HG03342 (cell line): ENCODE measurements at regions not wholly inside any gene's neighbourhood (a gene's known extent, or its start where the extent isn't known, plus 50 kb on each side); places are given as distances from the start of the nearest gene placed in this dataset.

Experiments used
- ATAC-seq: cut with Tn5 transposase; IDR thresholded peaks from one replicate; pipeline ENCODE4 v1.9.1; 2021; ENCODE audit warnings: mild to moderate bottlenecking, moderate library complexity; ENCODE audit not compliant: unreplicated experiment

DNA sequence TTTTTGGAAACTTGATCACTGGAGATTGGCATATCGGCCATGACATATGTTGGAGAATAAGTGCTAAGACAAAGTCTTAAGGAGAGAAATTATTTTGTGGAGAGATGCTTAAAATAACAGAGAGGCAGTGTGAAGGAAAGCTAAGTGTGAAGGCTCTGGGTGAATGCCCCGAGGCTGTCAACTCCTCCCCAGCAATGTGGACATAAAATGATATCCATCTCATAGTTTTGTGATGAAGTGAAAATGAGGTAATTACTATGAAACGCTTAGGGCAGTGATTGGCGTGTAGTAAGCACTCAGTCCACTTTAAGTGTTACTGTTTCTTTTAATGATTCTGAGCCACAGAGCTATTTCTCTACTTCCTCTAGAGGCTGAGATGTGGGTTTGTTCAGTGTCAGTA, 195.8 kb upstream of the KLF12 start:
- ATAC-seq, result no peak

GRCh38 chr13:74325106-74325505, 190.9 kb upstream of the KLF12 start:
- no peak for ATAC-seq

DNA sequence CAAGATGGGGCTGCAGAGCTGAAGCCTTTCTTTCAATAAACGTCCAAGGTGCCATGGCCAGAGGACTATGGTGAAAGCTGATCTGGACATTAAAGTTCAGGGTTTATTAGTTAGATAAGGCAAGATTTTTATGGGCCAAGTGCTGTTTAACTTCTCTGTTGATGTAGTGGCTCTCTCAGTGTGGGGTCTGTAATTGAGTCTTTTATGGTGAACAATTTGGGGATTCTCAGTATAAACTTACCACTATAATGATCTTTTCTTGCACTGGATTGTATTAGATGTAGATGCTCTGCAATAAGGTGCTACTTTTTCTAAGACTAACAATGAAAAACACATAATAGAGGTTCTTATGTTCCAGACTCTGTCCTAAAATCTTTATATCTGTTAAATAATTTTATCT, 190.1 kb upstream of the KLF12 start:
- no peak for ATAC-seq

GRCh38 chr13:74322562-74322961, 188.4 kb upstream of the KLF12 start:
- no peak for ATAC-seq

- ATAC-seq, result no peak
These were observed 186.1 kb upstream of the KLF12 start for GRCh38 chr13:74320282-74320681.

DNA sequence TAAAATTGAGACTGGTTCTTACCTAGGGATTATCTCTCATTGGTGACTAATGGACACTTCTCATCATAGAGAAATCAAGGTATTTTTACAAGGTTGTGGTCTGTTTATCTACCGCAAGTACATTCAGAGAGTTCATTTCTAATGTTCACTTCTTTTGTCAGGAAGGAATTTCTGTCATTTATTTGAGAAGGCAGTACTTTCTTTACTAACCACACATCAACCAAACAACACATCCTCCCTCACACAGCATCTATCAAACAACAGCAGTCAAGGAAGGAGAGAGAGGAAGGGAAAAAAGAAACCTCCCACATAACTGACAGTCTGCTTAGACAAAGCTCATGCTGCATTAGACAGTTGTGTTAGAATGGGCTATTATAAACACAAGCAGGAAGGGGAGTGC, 182.3 kb upstream of the KLF12 start:
- ATAC-seq, result no peak

GRCh38 chr13:74306496-74306895, 172.3 kb upstream of the KLF12 start:
- no peak for ATAC-seq

DNA sequence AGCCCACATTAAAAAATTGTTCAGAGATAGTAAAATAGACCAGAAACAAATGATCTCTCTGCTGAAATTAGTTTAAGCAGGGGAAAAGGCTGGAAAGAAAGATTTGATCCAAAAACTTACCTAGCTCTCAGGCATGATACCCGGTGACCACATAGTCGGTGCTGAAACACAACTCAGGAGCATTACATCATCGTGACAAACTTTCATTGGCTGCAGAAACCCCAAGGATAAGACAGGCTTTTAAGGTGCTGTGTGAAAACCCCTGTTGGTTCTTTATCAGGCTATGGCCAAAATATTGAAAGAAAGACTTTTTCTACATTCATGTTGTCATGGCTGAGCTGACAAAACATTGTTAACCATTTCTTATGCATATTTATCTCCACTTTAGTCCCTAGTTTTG, 171.7 kb upstream of the KLF12 start:
- no peak for ATAC-seq

- no peak for ATAC-seq
These were observed 167.2 kb upstream of the KLF12 start for GRCh38 chr13:74301258-74301935.

- no peak for ATAC-seq
These were observed 166.0 kb upstream of the KLF12 start for GRCh38 chr13:74300162-74300561.

DNA sequence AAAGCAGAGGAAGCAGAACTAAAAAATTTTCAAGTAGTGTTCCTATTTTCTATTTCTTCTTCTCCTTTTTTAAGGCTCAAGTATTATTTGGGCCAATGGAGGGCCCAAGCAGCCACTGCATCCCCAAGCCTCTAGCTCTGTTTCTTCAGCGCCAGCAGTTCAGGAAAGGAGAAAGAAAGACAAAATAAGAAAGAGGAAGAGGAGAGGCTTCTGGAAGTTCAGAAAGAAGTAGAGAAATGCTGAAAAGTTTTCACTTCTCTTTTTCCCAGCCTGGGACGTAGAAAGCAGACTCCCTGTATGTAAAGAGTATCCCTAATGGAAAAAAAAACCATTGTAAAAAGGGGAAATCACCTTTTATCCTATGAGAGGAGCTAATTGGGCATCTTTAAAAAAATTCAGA, 165.5 kb upstream of the KLF12 start:
- ATAC-seq, result no peak

GRCh38 chr13:74298923-74299322, 164.7 kb upstream of the KLF12 start:
- ATAC-seq, result no peak

- peak; percentile 81 for ATAC-seq
These were observed 155.9 kb upstream of the KLF12 start for GRCh38 chr13:74289861-74290773.

- no peak for ATAC-seq
These were observed 154.9 kb upstream of the KLF12 start for GRCh38 chr13:74289107-74289506.

DNA sequence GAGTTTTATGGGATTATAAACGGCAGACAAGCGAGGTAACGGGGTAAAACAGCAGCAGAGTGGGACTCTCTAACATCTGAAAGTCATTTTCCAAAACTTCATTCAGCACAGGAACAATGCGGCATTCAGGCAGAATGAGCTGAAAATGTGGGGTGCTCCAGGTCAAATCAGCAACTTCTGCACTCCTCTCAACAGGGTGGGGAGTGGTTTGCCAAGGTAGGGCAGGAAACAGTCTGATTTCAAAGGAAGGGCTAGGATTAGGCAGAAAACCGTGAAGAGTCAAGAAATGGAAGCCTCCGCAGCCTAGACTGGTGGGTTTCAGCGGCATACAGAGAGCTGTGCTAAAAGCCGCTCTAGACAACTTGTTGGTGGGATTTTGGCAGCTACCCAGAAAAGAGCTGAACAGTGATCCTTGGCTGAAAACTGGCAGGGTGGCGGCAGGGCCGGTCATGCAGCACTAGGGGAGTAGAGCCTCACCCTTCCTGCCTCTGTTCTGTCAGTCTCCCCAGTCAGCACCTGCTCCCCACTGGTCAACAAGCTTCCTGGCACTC, 154.2 kb upstream of the KLF12 start:
- no peak for ATAC-seq

- ATAC-seq, result peak; percentile 40
These were observed 153.5 kb upstream of the KLF12 start for GRCh38 chr13:74287724-74288169.

- no peak for ATAC-seq
These were observed 146.7 kb upstream of the KLF12 start for GRCh38 chr13:74280795-74281490.

- no peak for ATAC-seq
These were observed 146.0 kb upstream of the KLF12 start for GRCh38 chr13:74280093-74280794.

DNA sequence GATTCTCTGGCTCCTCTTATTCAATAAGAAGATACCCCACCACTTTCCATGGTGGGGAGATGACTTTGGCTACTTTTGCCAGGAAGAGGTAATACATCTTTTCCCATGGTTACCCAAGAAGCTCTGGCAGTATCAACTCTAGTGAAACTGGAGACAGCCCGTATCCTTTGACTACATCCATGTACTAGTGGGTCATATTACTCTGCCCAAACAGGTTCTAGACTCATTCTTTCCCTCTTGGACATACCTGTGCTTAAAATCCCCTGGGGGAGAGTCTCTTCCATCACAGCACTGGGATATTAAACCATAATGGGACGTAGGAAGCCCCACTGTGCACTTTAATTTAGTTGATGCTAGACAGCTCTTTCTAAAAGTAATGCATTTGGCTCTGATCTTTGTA, 144.7 kb upstream of the KLF12 start:
- ATAC-seq, result no peak

DNA sequence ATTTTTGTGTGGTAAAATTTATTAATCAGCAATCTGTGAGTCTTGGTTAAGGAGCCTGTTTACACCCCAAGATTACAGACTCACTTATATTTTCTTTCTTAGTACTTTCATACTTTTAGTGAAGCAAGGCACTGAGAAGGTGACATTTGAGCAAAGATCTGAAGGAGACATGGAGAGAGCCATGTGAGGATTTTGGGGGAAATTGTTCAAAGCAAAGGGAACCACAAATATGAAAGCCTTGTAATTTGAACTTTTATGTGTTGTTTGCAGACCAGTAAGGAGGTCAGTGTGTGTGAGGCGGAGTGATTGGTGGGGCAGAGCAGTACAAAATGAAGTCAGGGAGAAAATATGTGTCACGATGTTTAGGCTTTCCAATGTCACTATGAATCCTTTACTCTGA, 140.7 kb upstream of the KLF12 start:
- no peak for ATAC-seq

DNA sequence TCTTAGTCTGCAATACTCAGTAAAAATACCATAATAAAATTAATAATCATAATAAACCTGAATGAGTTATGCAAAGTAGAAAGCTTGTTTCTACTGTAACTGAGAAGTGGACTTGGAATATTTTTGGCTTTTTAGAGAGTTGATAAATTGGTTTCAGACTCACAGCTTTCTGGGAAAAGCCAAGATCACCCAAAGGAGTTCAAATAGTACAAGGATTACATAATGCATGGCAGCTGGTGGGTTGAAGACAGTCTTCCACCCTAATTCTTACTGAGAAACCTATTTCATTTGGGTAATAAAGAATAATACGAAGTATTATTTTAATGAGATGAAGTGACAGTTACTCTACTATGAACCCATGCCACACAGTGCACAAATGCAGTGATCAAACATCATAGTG, 139.4 kb upstream of the KLF12 start:
- ATAC-seq, result no peak
